Hematopoietic multipotent progenitor cell treated with erythropoietin and hydrocortisone succinate and interleukin-3 and kit ligand, for 6 days (in vitro differentiated cells): ENCODE measurements at regions not wholly inside any gene's neighbourhood (a gene's known extent, or its start where the extent isn't known, plus 50 kb on each side); places are given as distances from the start of the nearest gene placed in this dataset.

Experiments
- DNase-seq: peaks from one replicate; pipeline ENCODE4 v3.0.0-alpha.2; 2015

DNA sequence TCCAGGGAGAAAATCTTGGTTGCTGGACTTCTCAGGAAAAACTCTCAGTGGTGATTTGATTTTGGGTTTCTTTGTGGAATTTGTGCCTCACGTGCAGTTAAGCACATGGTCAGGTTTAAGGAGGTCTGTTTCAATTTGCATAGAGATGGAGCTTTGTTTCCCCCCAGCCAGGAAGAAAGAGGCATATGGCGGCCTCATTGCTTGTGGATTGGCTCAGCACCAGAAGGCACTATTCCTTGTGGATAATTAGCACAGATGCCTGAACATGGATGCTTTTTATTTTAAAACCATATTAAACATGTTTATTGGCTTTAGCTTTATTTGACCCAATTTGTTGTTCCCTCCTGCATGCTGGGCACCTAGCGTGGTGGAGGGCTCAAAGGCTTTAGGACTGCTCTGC lies 125.1 kb upstream of the RGMA start:
- no peak for DNase-seq

DNA sequence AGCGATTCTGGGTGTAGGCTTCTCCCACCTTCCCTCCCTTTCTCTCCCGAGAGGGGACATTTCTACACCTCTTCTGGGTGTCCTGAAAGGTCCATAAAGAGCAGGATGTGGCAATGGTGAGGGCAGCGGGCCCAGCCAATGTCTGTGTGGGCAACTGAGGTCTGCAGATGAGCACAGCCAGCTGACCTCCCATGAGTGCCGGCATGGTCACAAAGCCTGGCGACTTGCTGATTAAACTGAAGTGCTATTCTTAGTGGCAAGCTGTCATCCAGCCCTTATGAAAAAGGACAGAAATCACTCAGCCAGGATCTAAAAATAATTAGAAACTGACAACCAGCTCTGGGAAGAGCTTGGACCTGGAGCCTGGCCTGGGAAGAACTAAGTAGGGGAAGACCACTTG lies 124.3 kb upstream of the RGMA start:
- no peak for DNase-seq

DNA sequence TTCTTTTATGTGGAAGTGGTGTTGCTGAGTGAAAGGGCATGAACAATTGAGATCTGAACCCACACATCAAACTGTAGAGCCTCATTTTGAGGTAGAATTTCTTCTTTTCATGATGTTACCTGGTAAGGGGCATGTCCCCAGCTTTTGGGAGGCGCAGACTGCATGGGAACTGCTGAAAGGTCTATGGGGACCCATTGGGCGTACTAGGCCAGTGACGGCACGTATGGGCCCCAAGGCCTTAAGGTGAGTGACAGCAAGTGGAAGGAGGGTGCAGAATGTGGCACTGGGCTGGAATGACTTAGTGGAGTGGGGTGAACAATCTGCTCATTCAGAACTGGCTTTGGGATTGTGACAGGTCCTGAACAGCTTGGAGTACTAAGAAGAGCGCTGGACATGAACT lies 123.6 kb upstream of the RGMA start:
- no peak for DNase-seq

DNA sequence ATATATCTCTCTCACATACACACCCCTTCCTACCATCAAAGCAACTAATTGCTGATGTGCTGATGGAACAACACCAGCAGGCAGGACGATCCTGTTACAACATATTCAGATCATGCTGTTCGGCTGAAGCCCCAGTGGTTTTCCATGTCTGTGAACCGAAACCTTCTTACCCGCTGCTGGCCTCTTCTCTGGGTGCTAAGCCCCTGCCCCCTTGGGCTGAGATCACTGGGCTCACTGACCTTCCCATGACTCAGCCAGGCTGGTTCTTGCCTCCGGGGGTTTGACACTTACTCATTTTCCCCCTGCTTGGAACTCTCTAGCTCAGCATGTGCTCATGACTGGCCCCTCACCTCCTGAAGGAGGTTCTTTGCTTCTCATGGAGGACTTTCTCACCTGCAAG lies 122.0 kb upstream of the RGMA start:
- DNase-seq, result no peak

DNA sequence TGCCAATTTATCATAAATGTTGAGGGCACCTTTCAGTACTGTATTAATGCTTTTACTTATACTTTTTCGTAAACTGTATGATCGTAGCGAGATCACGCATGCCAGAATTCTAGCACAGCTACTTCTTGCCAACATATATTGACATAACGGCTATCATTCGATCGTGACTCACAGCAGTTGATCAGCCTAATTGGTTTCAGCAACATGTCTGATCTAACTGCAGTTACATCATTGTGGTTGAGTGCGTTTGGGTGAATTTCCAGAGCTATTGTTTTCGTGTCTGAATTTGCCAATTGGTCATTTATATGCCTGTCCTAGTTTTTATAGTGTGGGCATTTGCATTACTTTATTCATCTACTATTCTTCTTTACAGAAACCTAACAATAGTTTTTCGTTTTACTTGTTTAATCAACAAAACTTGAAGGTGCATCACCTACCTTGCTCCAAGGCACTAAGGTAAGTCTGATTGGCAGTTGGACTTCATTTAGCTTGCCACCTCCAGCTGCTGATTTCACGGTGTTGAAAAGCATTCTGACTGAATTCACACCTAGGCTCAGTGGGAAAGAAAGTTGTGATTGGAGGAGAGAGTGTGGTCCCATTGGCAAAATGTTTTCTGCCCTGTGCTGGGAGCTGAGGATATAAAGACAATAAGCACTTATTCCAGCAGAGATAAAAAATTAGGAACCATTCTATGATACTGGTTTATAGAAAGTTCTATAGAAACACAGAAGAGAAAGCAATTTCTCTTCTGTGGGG lies 120.9 kb upstream of the RGMA start:
- DNase-seq, result no peak

DNA sequence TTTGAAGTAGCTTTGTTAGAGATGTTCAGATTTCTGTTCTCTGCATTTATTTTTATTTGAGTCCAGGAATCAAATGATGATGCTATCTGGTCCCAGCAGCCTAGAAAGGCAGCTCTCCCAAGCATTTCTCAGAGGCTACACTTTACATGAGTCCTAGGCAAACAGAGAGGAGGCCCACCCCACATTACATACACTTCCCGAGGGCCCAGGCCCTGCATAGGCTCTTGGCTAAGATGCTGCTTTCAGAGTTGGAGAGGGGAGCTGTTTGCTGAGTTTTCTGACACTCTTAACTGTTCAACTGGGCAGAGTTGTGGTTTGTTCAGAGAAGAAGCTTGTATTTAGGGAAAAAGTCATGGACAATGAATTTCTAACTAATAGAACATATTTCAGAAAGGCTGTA lies 117.9 kb upstream of the RGMA start:
- no peak for DNase-seq

DNA sequence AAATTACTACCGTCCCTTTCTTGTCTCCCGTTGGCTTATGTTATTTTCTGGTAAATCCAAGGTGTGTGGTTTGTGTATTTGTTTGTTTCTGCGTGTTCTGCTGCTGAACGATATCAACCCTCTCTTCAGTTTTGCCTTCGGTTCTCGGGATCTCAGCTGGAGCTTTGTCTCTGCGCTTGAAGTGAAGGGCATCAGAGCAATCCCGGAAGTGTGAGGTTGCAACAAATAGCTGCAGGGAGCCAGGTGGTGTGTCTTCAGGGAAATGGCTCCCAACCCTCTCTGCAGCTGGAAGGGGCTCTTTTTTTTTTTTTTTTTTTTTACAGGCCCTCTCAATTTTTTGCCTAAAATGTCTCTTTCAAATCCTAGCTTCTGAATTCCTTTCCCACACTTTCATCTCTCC lies 116.4 kb upstream of the RGMA start:
- no peak for DNase-seq

DNA sequence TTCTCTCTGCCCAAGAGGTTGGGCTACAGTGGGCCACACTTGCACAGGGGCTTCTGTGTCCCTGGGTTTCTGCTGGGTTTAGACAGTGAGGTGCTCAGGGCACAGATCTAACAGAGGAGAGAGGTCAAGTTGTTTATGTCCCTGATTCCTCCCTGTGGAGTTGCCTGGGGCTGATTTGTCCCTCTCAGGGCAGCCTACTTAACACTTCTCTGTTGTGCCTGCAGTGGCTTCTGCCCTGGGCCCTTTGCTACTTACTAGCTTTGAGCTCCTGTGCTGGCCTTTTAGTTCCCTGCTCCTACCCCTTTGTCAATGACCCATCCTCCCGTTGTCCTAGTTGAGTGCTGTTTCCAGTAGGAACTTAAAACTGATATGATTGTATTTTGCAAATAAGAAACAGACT lies 114.0 kb upstream of the RGMA start:
- DNase-seq, result no peak

DNA sequence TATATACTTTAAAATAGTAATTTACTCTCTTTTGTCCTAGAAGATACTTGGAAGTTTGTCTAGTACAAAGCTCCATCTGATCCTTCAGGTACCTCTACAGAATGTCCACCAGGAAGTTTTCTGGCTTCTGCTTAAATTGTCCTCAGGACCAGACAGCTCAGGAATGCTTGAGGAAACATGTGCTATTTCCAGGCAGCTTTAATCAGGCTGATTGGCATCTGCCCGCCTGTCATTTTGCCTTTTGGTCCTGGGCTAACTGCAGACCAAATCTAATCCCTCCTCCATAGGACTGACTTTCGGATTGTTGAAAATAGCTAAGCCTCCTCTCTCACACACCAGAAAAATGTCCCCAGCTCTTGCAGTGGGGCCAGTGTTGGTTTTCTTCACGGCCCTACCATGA lies 113.4 kb upstream of the RGMA start:
- no peak for DNase-seq

DNA sequence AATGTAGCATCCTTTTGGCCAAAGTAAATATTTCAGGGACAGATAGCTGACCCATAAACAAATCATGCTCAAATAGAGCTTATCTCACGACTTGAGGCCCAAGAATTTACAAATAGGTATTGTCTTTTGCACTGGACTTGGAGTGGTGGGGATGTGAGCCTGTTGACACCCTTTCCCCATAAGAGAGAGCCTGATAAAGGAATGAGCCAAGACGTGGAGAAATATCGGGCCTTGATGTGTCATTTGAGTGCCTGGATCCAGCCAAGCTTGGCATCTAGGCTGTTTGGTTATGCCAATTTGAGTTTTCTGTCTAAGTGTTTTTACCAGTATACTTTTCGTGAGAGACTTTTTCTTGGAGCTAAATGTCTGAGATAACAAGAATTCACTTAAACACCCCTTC lies 112.9 kb upstream of the RGMA start:
- no peak for DNase-seq

DNA sequence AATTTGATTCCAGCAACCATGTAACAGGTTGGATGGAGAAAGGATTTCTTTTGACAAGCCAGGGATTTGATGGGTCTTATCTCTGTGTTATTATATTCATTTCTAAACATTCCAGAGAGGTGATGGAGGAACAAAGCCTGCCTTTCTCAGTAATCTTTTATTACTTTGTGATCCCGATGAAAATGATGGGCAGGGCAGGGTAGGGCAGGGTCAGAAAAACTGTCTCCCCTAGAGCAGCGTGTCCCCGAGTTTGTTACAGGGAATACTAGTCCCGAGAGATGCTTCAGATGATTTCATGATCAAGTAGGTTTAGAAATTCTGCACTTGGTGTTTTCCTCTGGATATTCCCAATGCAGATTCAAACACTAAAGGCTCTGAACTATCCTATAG lies 111.8 kb upstream of the RGMA start:
- no peak for DNase-seq

DNA sequence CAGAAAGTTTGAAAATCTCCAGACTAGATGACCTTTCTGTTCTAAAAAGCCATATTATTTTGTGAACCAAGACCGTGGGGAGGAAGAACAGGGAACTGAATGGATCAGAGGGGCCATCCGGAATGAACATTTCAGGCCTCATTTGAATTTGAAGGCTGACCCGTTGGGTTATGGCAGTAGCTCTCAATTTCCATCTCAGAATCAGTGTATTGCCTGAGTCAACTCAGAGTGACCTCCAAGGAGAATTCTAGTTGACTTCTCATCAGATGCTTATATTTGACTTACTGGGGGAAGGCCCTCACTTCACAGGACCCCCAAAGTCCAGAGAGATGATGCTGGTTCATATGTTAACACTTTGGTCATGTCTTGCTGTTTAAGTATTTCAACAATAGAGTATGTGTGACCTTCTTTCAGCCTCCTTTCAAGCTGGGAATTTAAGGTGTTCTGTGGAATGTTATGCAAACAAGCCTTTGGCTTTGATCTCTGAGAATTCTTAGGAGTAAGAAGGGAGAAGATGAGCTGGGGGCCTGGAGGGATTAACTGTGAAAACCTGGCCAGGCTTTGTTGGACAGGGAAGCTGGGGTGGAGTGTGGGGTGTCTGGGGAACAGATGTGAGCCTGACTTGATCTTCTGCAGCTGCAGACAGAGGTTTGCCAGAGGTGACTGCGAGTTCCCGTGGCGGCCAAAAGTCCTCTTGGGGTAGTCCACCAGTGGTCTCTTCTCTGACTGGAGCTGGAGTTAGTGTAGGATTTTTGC lies 111.2 kb upstream of the RGMA start:
- no peak for DNase-seq

DNA sequence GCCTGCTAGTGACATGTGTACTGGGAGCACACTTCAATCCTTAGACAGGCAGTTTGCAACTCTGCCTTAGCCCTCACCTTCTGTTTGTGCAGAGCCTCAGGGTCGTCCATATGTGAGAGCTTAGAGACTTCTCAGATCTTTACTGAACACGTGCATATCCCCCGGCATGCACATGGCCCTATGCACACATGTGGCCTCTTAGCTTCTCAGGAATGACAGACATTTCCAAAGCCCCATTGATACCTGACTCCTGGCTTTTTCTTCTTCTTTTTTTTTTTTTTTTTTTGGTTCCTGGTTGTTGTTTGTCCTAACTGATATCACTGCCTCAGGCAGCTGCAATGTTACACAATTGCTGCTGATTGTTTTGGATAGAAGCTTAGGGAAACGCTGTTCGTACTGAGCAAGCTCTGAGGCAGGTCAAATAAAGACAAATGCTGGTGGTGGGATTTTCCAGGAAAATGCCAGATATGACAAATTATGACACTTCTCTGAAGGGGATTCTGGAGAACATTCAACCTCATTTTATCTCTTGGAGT lies 107.2 kb upstream of the RGMA start:
- DNase-seq, result no peak

DNA sequence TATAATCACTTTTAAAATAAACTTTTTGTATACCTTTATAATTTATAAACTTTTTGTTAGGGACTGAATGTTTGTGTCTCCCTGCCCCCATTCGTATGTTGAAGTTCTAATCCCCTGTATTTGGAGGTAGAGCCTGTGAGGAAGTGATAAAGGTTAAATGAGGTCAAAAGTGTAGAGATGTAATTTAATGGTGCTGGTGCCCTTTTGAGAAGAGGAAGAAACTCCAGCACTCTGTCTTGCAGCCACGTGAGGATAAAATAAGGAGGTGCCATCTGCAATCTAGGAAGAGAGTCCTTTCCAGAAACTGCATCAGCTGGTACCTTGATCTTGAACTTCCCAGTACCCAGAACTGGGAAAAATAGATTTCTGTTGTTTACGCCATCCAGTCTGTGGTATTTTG lies 106.1 kb upstream of the RGMA start:
- DNase-seq, result no peak

DNA sequence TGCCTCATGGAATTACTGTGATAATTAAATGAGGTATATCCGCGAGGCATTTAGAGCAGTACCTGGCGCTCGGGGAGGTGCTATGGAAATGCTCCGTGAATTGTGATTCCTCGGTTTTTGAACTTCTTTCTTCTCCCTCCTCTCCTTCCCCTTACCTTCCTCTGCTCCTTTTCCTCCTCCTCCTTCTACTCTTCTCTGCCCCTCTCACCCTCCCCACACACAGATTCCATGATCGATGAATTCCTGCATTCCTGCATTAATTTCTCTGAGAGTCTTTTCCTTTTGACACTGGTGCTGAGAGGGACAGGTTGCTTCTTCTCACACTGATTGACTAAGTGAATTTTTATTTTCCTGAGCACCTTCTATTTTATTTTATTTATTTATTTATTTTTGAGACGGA lies 101.2 kb upstream of the RGMA start:
- DNase-seq, result no peak

DNA sequence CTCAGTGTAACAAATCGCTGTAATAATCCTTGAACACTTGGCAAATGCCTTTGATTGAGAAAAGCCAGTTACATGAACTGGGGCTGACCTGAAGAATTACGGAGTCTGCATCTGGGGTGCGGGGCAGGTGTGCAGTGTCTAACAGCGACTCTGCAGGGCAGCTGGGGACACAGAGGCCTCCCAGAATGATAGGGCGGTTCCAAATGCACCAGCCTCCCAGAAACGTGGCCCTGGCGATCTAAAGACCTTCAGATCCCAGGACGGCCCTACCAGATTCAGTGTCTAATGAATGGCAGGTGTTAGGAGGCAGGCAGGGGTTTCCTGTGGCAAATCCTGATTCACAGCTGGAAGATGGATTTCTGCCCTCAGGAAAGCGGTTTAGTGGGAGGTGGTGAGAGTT lies 100.5 kb upstream of the RGMA start:
- DNase-seq, result no peak

DNA sequence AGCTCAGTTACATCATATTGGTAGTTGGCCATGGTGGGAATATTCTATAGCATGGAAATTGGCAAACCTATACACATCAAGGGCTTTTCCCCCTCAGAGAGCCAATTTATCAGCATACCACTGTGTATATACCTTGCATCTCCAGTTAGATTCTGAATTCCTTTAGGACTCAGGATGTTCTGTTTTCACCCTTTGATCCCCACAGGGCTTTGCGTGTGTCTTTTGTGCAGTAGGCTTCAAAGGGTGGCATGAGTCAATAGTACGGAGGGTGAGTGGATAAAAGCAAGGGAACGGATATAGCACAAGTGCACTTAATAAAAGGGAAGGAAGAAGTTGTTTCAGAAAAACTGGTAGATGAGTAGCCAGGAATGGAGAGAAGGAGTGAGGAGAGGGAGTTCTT lies 99.2 kb upstream of the RGMA start:
- no peak for DNase-seq

DNA sequence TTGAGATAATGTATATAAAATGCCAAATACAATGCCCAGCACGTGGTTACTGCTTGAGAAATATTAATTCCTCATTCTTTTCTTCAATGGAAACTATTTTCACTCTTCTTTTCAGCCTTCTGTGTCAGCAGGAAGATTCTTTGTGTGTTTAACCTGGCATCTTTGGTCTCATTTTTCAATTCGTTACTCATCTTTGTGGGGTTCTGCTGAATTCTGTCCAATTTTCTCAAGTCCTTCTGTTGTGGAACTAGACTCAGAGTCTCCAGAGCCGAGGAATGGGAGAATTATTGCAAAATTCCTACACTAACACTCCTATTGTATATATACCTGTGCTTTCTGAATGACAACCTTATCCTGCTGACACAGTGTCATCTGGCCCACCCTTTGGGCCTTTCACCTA lies 96.8 kb upstream of the RGMA start:
- DNase-seq, result no peak

DNA sequence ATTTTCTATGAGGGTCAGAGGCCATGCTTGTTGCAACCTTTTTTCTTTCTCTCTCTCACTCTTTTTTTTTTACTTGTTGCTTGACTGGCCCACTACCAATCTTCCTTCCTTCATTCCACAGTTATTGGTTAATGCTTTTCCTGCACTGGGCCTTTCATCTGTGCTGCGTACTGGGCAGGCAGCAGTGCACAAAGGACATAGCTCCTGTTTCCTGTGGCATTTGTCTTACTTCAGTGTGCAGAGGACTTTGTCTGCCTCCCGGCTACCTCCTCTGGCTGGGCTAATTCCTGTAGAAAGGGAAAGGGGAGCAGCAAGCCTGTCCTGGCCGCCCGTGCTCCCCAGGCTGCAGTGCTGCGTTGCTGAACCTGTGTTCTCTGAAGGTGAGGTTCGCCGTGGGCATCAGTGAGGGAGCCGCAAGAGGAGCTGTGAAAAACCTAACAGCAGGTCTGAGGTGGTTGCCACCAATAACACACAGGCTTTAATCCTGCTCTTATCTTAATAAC lies 93.7 kb upstream of the RGMA start:
- no peak for DNase-seq

DNA sequence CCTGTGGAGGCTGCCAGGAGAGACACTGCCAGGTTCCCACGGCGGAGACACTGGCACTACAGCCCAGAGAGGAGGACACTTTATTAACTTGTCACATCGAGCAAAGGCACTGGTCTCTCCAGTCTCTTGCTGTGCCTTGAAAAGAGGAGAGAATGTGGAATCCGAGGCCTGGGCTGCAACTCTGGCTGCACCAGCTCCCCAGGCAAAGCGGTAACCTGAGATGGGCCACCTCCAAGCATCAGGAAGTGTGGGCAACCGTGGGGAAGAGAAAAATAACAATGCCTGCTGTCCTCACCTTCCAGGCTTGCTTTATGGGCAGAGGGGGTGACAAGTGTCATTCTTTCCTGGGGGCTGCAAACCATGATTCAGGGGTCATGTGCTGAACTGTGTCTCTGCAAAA lies 91.6 kb upstream of the RGMA start:
- no peak for DNase-seq

DNA sequence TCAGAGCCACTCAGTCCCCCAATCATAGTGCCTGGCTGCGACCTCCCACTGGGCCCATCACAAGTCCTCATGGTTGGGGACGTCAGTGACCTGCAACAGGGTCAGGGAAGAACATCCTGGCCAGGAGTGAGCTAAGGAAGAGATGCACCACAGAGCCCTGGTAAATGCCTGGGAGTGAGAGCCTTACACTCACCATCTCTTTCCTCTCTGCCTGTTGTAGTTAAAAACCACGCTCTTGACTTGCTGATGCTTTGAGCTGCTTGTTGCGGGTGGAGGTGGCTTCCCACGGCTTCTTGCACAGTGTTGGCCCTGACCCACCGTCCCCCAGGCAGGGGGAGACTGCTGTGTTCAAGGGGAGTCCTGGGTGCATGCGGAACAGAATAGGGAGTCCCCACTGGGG lies 91.1 kb upstream of the RGMA start:
- no peak for DNase-seq

DNA sequence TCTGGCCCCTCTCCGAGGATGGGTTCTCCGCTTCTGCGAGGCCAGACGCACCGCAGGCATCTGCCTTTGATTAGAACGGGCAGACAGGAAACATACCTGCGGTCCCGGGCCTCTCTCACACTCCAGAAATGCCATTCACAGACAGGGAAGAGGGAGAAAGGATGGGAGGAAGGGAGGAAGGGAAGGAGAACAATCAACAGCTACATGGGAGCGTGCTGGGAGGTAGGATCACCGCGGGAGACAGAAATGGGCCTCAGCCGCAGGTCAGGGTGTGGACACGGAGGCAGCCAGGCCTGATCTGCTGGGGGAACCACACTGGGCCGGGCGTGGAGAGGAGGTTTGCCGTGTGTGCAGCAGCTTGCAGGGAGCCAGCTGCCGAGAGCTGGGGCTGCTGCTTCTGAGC lies 90.7 kb upstream of the RGMA start:
- no peak for DNase-seq

DNA sequence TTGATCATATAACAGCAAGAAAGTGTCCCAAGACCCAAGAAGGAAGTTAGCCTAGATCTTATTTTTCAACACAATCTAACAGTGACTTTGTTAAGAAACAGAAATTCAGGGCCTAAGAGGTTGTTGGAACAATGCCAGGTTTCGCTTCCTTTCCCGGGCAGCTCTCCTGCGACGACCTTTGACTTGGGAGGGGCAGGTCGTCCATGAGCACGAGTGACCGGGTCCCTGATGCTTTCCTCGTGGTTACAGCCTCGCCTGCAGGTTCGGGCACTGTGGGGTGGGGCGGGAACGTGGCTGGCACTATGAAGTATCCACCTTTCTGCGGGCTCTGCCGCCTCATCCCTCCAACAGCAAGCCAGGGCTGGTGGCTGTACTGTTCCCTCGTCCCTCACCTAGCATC lies 90.1 kb upstream of the RGMA start:
- DNase-seq, result peak; percentile 45

DNA sequence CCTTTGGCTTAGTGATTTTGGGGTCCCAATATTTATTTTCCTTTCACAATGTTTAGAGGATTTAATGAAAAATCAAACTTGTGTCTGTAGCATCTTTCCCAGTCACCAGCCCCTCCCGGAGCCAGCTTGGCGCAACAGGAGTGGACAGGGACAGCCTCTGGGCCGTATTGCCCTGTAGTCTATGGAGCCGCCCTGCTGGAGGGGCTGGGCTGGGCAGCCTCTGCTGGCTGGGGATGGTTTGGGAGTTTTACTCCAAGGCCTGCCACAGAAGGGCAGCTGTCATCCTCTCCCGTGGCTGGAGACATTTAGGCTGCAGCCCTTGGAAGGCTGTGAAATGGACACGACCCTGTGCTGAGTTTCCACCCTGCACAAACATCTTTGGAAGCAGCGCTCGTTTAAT lies 89.4 kb upstream of the RGMA start:
- no peak for DNase-seq

DNA sequence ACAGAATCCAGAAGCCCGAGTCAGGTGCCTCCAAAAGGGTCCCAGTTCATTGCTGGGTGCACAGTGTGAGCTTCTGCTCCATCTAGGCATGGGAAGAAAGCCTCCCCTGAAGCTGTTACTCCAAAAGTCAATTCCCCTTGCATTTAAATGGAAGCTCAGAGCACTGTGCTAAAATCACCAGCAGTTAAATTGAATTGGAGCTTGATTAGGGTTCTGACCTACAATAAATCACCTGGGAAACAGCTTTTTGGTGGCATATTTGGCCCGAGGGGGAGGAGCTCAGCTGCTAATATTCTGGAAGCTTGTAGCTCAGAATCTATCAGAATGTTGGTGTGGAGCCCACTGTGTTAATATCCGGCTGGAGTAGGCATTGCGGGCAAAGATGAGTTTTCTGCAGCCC lies 87.1 kb upstream of the RGMA start:
- no peak for DNase-seq
